ENCODE measurements at regions not wholly inside any gene's neighbourhood (a gene's known extent, or its start where the extent isn't known, plus 50 kb on each side); places are given as distances from the start of the nearest gene placed in this dataset.

GRCh38 chr3:41117398-41117870 is 81.9 kb upstream of the CTNNB1 start (continued):
- peak; percentile 26 for TF ChIP-seq PRDM10 (IDR thresholded peaks at IDR 0.05; ENCODE audit: partially characterized antibody)

GRCh38 chr3:41118461-41119390 is 80.6 kb upstream of the CTNNB1 start:
- H3K4me2 ChIP-seq (ENCODE audit: insufficient read depth, low read length), result peak overlapping the region; percentile 19; the same call in 1 of the 2 replicates
- DNase-seq (ENCODE audit: extremely low read depth in 1 of 4, low spot score in 3 of 4) (peak in 1 of 4 experiments; percentile 14), ATAC-seq (peak; percentile 34), FAIRE-seq (no peak)
- no peak overlapping the region for H3K4me3 ChIP-seq
- no peaks in the 10 kb centered on the region for H3K36me3 ChIP-seq (ENCODE audit: control insufficient read depth, insufficient read depth, low read length)
- intact Hi-C loops (cut with micrococcal nuclease) (loop anchor here (5.0 kb wide), 1 partner anchor 79 kb away; the partner anchor contains the start of gene CTNNB1), in situ Hi-C loops (cut with MboI) (no loop called here)
- H3K9ac ChIP-seq (ENCODE audit: insufficient read depth in 1 of 2, low read depth in 2 of 2, low read length in 2 of 2), result no peak overlapping the region
- no TSS peak for BruUV-seq (replicated peaks)
- ChIA-PET POLR2A (no interaction called here), CTCF (ENCODE audit: low intra/inter-chr PET ratio) (no interaction called here)
- H4K20me1 ChIP-seq (replicated peaks; ENCODE audit: control insufficient read depth, insufficient read depth, low read length), result no peaks in the 10 kb centered on the region
- peaks cover 6 to 19% of the 10 kb centered on the region in 2 experiments for H3K27me3 ChIP-seq (ENCODE audit: control insufficient read depth in 2 of 2, insufficient read depth in 2 of 2, low read length in 2 of 2)
- H3K27ac ChIP-seq (ENCODE audit: extremely low read depth, low read depth, low read length), result no peak overlapping the region
- WGBS (ENCODE audit: insufficient coverage, low coverage, missing lambda C conversion rate), result 28% methylated on average over 10 of the region's 10 CpGs
- H3K9me3 ChIP-seq (replicated peaks; ENCODE audit: control insufficient read depth, insufficient read depth, low read depth, low read length), result no peaks in the 10 kb centered on the region
- H3K9me1 ChIP-seq (ENCODE audit: control insufficient read depth, insufficient read depth, low read length), result no peaks in the 10 kb centered on the region
- H3K79me2 ChIP-seq (ENCODE audit: control insufficient read depth, insufficient read depth, low read length), result no peaks in the 10 kb centered on the region
- peak overlapping the region; percentile 96 for H2AFZ ChIP-seq (ENCODE audit: low read depth, low read length)
- peaks cover 11 to 21% of the 10 kb centered on the region in 2 experiments for H3K4me1 ChIP-seq (replicated peaks in 1 of 2; ENCODE audit: control insufficient read depth in 2 of 2, insufficient read depth in 2 of 2, low read length in 2 of 2)
- TF ChIP-seq CREB3 (tag; conservative IDR thresholded peaks at IDR 0.05; ENCODE audit: low read depth) (no peak), ZNF518B (CRISPR knock-in tag; IDR thresholded peaks at IDR 0.05) (no peak), HCFC1 (IDR thresholded peaks at IDR 0.05; ENCODE audit: low read depth, low read length) (no peak), GTF2A2 (tag; IDR thresholded peaks at IDR 0.05) (0 out of 2 replicates have a peak, but pooled peaks have one; percentile 19), ELF1 (tag; IDR thresholded peaks at IDR 0.05) (no peak), BHLHE40 (IDR thresholded peaks at IDR 0.05; ENCODE audit: low read length) (peak; percentile 61; the same call in 1 of the 2 replicates), TBP (optimal IDR thresholded peaks at IDR 0.05; ENCODE audit: low read depth, low read length) (peak; percentile 41), USF2 (CRISPR knock-in tag; IDR thresholded peaks at IDR 0.05) (peak; percentile 61)
